ENCODE measurements at regions not wholly inside any gene's neighbourhood (a gene's known extent, or its start where the extent isn't known, plus 50 kb on each side); places are given as distances from the start of the nearest gene placed in this dataset.

GRCh38 chr5:115686051-115686737, 60.4 kb upstream of the TMED7 start:
- peak; percentile 63 for DNase-seq

- peak; percentile 26 for DNase-seq
These were observed 59.7 kb upstream of the TMED7 start for GRCh38 chr5:115685490-115685889.

- DNase-seq = peak; percentile 66
These were observed 58.7 kb upstream of the TMED7 start for GRCh38 chr5:115684513-115685037.

GRCh38 chr5:115683081-115683480, 57.2 kb upstream of the TMED7 start:
- DNase-seq = peak; percentile 9
